HEK293 (cell line): ENCODE measurements at regions not wholly inside any gene's neighbourhood (a gene's known extent, or its start where the extent isn't known, plus 50 kb on each side); places are given as distances from the start of the nearest gene placed in this dataset.
A peak's percentile ranks its signal among the peaks of the same experiment; 100 is the strongest.

Source experiments
- CTCF ChIA-PET: fragments of 350-600 bp; formaldehyde crosslinking; extraction: SDS; loops from one replicate; lab custom pipeline; 2021; ENCODE audit warnings: antibody characterized with exemption; lab: Yijun Ruan, JAX
- POLR2A ChIA-PET: fragments of 300-600 bp; formaldehyde crosslinking; extraction: SDS; loops from one replicate; lab custom pipeline; 2020; ENCODE audit warnings: antibody characterized with exemption, inconsistent platforms; lab: Yijun Ruan, JAX
- H3K27ac ChIP-seq: fragments of 200-500 bp; sonication (Bioruptor generic); 2 replicates; pipeline ENCODE4 v1.5.1; 2014; ENCODE audit warnings: low read depth, low read length, control low read depth, inconsistent platforms; ENCODE audit errors: extremely low read depth
- H3K36me3 ChIP-seq, 2 experiments: fragments of 200-500 bp in 1 of 2; sonication (Bioruptor generic) in 1 of 2; 1 replicate in 1 of 2; 2 replicates in 1 of 2; pipeline ENCODE4 v1.5.1; 2014 to 2017; ENCODE audit warnings: inconsistent platforms in 2 of 2, low read length in 2 of 2; ENCODE audit not compliant: control insufficient read depth in 2 of 2, insufficient read depth in 1 of 2
- H3K4me1 ChIP-seq: fragments of 200-500 bp; sonication (Bioruptor generic); 2 replicates; pipeline ENCODE4 v1.5.1; 2014; ENCODE audit warnings: mild to moderate bottlenecking, low read length, inconsistent platforms; ENCODE audit not compliant: control insufficient read depth, insufficient read depth
- H3K4me3 ChIP-seq: 2 replicates; pipeline ENCODE4 v1.5.1; 2011; ENCODE audit warnings: low read depth, mild to moderate bottlenecking, control low read depth, low read length, moderate library complexity
- H3K9me3 ChIP-seq: fragments of 200-500 bp; sonication (Bioruptor generic); 2 replicates; pipeline ENCODE4 v1.5.1; 2014; ENCODE audit warnings: low read depth, low read length, inconsistent platforms; ENCODE audit not compliant: control insufficient read depth, insufficient read depth
- GLI4 ChIP-seq: fragments of 450-650 bp; formaldehyde crosslinking; IDR thresholded peaks from 2 replicates; pipeline ENCODE4 v1.5.1; 2016; ENCODE audit warnings: missing biosample characterization, missing genetic modification characterization
- GLIS1 ChIP-seq: fragments of 450-650 bp; formaldehyde crosslinking; IDR thresholded peaks from 2 replicates; pipeline ENCODE4 v1.5.1; 2016; ENCODE audit warnings: missing biosample characterization, missing genetic modification characterization
- GLIS2 ChIP-seq: fragments of 450-650 bp; formaldehyde crosslinking; IDR thresholded peaks from 2 replicates; pipeline ENCODE4 v1.5.1; 2016; ENCODE audit warnings: missing biosample characterization, missing genetic modification characterization
- HIC1 ChIP-seq: fragments of 450-650 bp; formaldehyde crosslinking; IDR thresholded peaks from 2 replicates; pipeline ENCODE4 v1.5.1; 2016; ENCODE audit warnings: missing biosample characterization, missing genetic modification characterization
- OSR2 ChIP-seq: fragments of 450-650 bp; formaldehyde crosslinking; IDR thresholded peaks from 2 replicates; pipeline ENCODE4 v1.5.1; 2016; ENCODE audit warnings: missing biosample characterization, missing genetic modification characterization
- OVOL3 ChIP-seq: fragments of 450-650 bp; formaldehyde crosslinking; IDR thresholded peaks from 2 replicates; pipeline ENCODE4 v1.5.1; 2016; ENCODE audit warnings: missing biosample characterization, missing genetic modification characterization
- PRDM1 ChIP-seq: fragments of 450-650 bp; formaldehyde crosslinking; IDR thresholded peaks from 2 replicates; pipeline ENCODE4; 2016; ENCODE audit warnings: missing biosample characterization, missing genetic modification characterization
- PRDM10 ChIP-seq: fragments of 450-650 bp; formaldehyde crosslinking; IDR thresholded peaks from 2 replicates; pipeline ENCODE4 v1.5.1; 2016; ENCODE audit warnings: missing biosample characterization, missing genetic modification characterization
- REST ChIP-seq: fragments of 450-650 bp; formaldehyde crosslinking; IDR thresholded peaks from 2 replicates; pipeline ENCODE4 v1.5.1; 2016; ENCODE audit warnings: missing biosample characterization, missing genetic modification characterization
- SP7 ChIP-seq: fragments of 450-650 bp; formaldehyde crosslinking; IDR thresholded peaks from 2 replicates; pipeline ENCODE4 v1.5.1; 2016; ENCODE audit warnings: missing biosample characterization, missing genetic modification characterization
- TRIM28 ChIP-seq: IDR thresholded peaks from 2 replicates; pipeline ENCODE4 v1.6.1; 2011; ENCODE audit warnings: low read length, control low read depth, borderline replicate concordance
- ZBTB17 ChIP-seq: fragments of 450-650 bp; formaldehyde crosslinking; IDR thresholded peaks from 2 replicates; pipeline ENCODE4 v1.5.1; 2016; ENCODE audit warnings: missing biosample characterization, missing genetic modification characterization
- ZBTB26 ChIP-seq: fragments of 450-650 bp; formaldehyde crosslinking; optimal IDR thresholded peaks from 2 replicates; pipeline ENCODE3; 2016; ENCODE audit warnings: missing biosample characterization, mild to moderate bottlenecking, missing genetic modification characterization
- ZEB2 ChIP-seq: fragments of 450-650 bp; formaldehyde crosslinking; IDR thresholded peaks from 2 replicates; pipeline ENCODE4 v1.5.1; 2016; ENCODE audit warnings: missing biosample characterization, missing genetic modification characterization
- ZNF341 ChIP-seq: fragments of 450-650 bp; formaldehyde crosslinking; IDR thresholded peaks from 2 replicates; pipeline ENCODE4; 2016; ENCODE audit warnings: low read depth, missing biosample characterization, missing genetic modification characterization
- ZNF548 ChIP-seq: fragments of 450-650 bp; formaldehyde crosslinking; IDR thresholded peaks from 2 replicates; pipeline ENCODE4 v1.5.1; 2016; ENCODE audit warnings: missing biosample characterization, missing genetic modification characterization
- ZNF555 ChIP-seq: fragments of 450-650 bp; formaldehyde crosslinking; conservative IDR thresholded peaks from 2 replicates; pipeline ENCODE4 v1.5.1; 2017; ENCODE audit warnings: missing biosample characterization, mild to moderate bottlenecking, missing genetic modification characterization, inconsistent platforms
- ZNF610 ChIP-seq: fragments of 450-650 bp; formaldehyde crosslinking; IDR thresholded peaks from 2 replicates; pipeline ENCODE4 v1.5.1; 2016; ENCODE audit warnings: missing biosample characterization, missing genetic modification characterization, borderline replicate concordance
- ZNF654 ChIP-seq: fragments of 450-650 bp; formaldehyde crosslinking; IDR thresholded peaks from 2 replicates; pipeline ENCODE4 v1.5.1; 2016; ENCODE audit warnings: low read depth, missing biosample characterization, missing genetic modification characterization
- ZNF660 ChIP-seq: fragments of 450-650 bp; IDR thresholded peaks from 2 replicates; pipeline ENCODE4 v1.5.1; 2018; ENCODE audit warnings: missing biosample characterization, mild to moderate bottlenecking, missing genetic modification characterization
- ZNF664 ChIP-seq: fragments of 450-650 bp; formaldehyde crosslinking; IDR thresholded peaks from 2 replicates; pipeline ENCODE4 v1.5.1; 2016; ENCODE audit warnings: missing biosample characterization, missing genetic modification characterization
- ZNF747 ChIP-seq: fragments of 450-650 bp; formaldehyde crosslinking; IDR thresholded peaks from 2 replicates; pipeline ENCODE4 v1.5.1; 2016; ENCODE audit warnings: missing biosample characterization, missing genetic modification characterization
- TF ChIP-seq, protein P1 (sequence below): fragments of 450-650 bp; formaldehyde crosslinking; IDR thresholded peaks from 2 replicates; pipeline ENCODE4 v1.5.1; 2016; ENCODE audit warnings: missing biosample characterization, missing genetic modification characterization

GRCh38 chr21:16588433-16588860, 858.7 kb downstream of the USP25 start:
- POLR2A ChIA-PET, result no interaction called here
- peaks cover 9% of the 10 kb centered on the region for H3K4me1 ChIP-seq
- peak overlapping the region; percentile 38; the same call in 1 of the 2 replicates for H3K27ac ChIP-seq
- peak overlapping the region; percentile 41 for H3K4me3 ChIP-seq
- CTCF ChIA-PET, result no interaction called here
- no peaks in the 10 kb centered on the region for H3K36me3 ChIP-seq
- H3K9me3 ChIP-seq, result no peaks in the 10 kb centered on the region
- TF ChIP-seq TRIM28, result peak; percentile 55; the same call in 1 of the 2 replicates
- peak; percentile 94 for TF ChIP-seq ZBTB17
- no peak for TF ChIP-seq ZEB2 (tag by site-specific recombination)
- TF ChIP-seq OSR2, result no peak
- 0 out of 2 replicates have a peak, but pooled peaks have one; percentile 16 for TF ChIP-seq ZNF341
- TF ChIP-seq GLIS2 (tag by site-specific recombination), result peak; percentile 24; the same call in 1 of the 2 replicates
- TF ChIP-seq PRDM10, result peak; percentile 57
- no peak for TF ChIP-seq GLI4 (tag by site-specific recombination)
- TF ChIP-seq PRDM1 (tag by site-specific recombination), result peak; percentile 42
- TF ChIP-seq, protein P1, sequence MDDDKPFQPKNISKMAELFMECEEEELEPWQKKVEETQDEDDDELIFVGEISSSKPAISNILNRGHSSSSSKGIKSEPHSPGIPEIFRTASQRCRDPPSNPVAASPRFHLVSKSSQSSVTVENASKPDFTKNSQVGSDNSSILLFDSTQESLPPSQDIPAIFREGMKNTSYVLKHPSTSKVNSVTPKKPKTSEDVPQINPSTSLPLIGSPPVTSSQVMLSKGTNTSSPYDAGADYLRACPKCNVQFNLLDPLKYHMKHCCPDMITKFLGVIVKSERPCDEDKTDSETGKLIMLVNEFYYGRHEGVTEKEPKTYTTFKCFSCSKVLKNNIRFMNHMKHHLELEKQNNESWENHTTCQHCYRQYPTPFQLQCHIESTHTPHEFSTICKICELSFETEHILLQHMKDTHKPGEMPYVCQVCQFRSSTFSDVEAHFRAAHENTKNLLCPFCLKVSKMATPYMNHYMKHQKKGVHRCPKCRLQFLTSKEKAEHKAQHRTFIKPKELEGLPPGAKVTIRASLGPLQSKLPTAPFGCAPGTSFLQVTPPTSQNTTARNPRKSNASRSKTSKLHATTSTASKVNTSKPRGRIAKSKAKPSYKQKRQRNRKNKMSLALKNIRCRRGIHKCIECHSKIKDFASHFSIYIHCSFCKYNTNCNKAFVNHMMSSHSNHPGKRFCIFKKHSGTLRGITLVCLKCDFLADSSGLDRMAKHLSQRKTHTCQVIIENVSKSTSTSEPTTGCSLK (tag by site-specific recombination), result no peak
- no peak for TF ChIP-seq ZNF747
- peak; percentile 80 for TF ChIP-seq HIC1 (tag by site-specific recombination)
- TF ChIP-seq SP7 (tag by site-specific recombination), result 0 out of 2 replicates have a peak, but pooled peaks have one; percentile 33
- peak; percentile 36; the same call in 1 of the 2 replicates for TF ChIP-seq ZNF660 (tag by site-specific recombination)
- no peak for TF ChIP-seq ZNF555 (tag by site-specific recombination)
- TF ChIP-seq ZNF664 (tag by site-specific recombination), result no peak
- TF ChIP-seq OVOL3 (tag by site-specific recombination), result no peak
- TF ChIP-seq GLIS1 (tag by site-specific recombination), result peak; percentile 25; the same call in 1 of the 2 replicates
- TF ChIP-seq ZNF548 (tag by site-specific recombination), result no peak
- peak; percentile 83 for TF ChIP-seq REST (tag by site-specific recombination)
- no peak for TF ChIP-seq ZNF654 (tag by site-specific recombination)
- TF ChIP-seq ZNF610 (tag by site-specific recombination), result no peak
- peak; percentile 62 for TF ChIP-seq ZBTB26 (tag by site-specific recombination)
